GM19324 (cell line): ENCODE measurements at regions not wholly inside any gene's neighbourhood (a gene's known extent, or its start where the extent isn't known, plus 50 kb on each side); places are given as distances from the start of the nearest gene placed in this dataset.

Source experiments
- ATAC-seq: cut with Tn5 transposase; IDR thresholded peaks from one replicate; pipeline ENCODE4 v1.9.1; 2021; ENCODE audit warnings: mild to moderate bottlenecking, moderate library complexity; ENCODE audit not compliant: unreplicated experiment, low FRiP score

DNA sequence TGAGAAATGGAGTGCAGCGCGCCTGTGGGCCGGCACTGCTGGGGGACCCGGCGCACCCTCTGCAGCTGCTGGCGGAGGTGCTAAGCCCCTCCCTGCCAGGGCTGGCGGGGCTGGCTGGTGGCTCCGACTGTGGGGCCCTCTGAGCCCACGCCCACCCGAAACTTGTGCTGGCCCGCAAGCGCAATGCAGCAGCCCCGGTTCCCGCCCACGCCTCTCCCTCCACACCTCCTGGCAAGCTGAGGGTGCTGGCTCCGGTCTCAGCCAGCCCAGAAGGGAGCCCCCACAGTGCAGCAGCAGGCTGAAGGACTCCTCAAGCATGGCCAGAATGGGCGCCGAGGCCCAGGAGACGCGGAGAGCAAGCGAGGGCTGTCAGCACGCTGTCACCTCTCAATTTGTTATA lies 1063.0 kb upstream of the AUTS2 start:
- ATAC-seq = no peak

DNA sequence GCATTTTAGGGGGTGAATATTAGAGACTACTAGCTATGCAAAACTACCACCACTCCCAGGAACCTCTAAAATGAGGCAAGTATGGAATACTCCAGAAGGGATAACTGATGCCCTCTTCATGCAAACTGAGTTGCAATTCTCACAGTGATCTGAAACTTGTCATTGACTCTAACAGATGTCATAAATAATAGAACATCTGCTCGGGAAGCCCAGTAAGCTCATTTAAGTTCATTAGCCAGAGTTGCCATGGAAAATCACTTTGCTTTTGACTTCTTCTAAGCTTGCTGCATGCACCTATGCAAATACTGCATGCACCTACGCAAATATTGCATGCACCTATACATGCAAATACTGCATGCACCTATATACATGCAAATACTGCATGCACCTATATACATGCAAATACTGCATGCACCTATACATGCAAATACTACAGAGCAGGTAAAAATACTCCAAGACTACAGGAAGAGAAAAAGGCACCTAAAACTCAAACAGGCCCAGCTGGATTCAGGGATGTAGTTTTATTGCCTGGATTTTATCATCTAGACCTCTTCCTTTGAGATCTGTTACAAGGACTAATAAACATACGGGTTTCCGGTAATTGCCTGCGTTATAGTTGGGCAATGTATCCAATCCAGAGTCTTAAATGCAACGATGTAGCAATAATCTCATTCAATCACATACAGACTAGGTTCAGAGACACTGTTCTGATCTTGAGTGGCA lies 1061.1 kb upstream of the AUTS2 start:
- ATAC-seq = no peak

DNA sequence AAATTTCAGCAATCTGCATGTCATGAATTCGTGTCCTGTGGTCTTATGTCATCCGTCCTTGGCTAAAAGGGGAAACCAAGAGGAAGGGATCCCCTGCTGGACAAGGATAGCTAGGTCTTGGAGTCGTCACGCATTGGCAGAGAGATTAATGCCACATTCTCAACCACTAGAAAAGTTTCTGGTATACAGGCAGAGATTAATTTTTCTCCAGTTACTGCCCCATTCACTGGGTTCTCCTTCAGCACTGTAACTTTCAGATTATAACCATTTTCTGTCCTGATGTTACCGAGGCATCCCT lies 1060.6 kb upstream of the AUTS2 start:
- no peak for ATAC-seq

DNA sequence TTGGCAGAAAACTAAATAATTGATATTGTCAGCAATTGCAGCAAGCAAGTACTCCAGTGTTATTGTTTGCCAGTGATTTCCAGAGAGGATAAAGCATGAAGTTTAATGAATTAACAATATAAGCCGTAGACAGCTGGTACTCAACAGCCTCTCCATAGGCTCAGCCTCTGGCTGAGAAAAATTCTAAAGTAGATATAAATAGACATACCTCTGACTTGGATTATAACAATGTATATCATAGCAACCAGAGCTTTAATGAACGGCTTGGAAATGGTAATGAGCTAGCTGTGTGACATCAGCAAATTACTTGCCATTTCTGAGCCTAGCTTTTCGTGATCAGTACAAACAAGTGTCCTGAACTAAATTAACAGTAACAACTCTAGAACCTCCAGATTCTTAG lies 1055.4 kb upstream of the AUTS2 start:
- no peak for ATAC-seq

DNA sequence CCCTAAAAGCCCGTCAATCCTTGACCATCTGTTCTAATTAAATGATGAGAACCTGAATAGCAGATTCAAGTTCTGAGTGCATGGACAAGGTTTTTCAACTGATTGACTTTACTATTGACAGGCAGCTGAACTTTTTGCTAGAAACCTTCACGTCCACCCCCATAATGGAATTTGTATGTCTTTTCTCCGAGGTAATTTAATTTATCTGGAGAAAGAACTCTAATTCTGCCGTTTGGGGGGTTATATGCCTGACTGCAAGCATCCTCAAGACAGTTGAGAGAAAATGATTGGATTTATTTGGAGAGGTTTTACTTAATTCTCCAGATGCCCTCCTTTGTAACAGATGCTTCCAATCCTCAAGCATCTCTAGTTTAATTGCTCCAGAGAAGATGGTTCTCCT lies 1053.4 kb upstream of the AUTS2 start:
- ATAC-seq = no peak

DNA sequence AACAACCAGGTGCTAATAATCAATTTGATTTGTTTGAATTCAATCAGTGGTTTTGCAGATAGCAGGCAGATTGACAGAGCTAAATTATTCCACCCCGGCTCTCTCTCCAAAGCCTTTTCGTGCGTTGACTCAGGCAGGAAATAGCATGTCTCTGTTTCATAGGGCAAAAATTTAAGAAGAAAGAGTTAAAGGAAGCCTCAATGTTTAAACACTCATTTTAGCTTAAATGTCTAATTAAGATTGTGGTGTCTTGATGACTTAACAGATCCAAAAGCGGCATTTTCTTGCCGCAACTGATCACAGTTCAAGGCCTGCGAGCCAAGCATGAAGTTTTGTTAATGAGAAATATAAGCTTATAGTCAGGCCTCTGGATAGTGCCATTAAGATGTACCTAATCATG lies 1051.1 kb upstream of the AUTS2 start:
- no peak for ATAC-seq

DNA sequence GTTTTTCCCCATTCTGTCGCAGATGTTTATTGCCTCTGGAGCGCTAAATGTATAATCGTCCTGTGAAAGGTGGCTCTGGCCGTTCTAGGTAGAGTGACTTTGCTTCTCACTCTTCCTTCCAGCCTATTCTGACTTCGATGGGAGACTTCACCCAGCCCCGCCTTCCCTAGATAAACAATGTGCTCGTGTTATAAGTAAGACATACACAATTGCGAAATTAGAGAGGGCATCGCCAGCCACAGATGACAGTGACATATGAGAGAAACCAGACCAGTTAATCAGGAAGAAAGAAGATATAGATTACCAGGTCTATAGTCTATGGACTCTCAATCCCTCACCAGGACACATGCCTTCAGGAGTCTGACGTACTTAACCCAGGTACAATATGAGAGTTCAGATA lies 1050.5 kb upstream of the AUTS2 start:
- ATAC-seq = no peak

DNA sequence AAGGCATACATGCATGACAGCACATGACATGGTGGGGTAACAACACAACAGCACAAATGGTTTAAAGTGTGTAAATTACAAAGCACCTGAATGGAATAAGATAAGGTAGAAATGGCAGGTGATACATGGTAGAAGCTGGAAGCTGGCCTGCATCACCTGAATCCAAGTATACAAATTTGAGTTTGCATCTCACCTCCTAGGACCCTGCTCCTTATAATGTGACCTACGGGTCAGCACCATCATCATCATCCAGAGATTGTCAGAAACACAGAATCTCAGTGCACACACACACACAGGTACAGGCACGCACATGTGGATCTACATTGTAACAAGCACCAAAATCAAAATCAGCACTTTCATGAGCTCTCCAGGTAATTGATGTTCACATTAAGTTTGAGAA lies 1048.2 kb upstream of the AUTS2 start:
- ATAC-seq = no peak

DNA sequence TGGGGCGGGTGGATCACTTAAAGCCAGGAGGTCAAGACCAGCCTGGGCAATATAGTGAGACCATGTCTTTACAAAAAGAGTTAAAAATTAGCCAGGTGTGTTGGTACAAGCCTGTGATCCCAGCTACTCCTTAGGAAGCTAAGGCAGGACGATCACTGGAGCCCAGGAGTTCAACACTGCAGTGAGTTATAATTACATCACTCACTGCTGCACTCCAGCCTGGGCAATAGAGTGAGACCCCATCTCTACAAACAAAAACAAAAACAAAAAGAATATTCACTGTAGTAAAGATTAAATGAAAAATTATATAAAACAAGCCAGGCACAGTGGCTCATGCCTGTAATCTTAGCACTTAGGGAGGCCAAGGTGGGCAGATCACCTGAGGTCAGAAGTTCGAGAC lies 1047.6 kb upstream of the AUTS2 start:
- no peak for ATAC-seq

DNA sequence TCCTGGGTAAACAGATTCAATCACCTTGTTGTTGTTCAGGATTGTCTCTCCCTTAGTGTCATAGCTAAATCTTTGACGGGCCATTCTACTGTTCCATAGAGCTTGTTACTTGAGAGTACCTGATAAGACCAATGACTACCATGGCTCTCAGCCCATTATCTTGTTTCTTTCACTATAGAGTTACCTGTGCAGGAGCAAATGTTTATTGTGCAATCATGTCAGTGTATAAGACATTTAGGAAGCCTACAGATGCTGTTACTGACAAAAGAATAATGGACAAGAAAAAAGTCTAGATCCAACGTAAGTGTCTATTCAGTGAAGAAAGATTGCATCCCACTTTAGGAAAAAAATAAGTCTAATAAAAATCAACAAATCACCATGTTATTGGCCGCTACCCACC lies 1041.7 kb upstream of the AUTS2 start:
- ATAC-seq = no peak

DNA sequence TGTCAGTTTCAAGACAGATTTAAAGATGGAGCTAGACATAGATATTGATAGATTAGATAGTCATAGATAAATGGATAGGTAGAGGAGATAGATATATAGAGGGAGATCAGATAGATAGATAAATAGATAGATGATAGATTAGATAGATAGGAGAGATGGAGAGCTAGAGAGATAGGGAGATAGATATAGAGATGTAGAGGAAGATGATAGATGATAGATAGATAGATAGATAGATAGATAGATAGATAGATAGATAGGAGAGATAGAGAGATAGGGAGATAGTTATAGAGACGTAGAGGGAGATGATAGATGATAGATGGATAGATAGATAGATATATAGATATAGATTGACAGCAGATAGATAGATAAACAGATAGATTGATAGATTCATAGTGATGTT lies 1038.8 kb upstream of the AUTS2 start:
- no peak for ATAC-seq

DNA sequence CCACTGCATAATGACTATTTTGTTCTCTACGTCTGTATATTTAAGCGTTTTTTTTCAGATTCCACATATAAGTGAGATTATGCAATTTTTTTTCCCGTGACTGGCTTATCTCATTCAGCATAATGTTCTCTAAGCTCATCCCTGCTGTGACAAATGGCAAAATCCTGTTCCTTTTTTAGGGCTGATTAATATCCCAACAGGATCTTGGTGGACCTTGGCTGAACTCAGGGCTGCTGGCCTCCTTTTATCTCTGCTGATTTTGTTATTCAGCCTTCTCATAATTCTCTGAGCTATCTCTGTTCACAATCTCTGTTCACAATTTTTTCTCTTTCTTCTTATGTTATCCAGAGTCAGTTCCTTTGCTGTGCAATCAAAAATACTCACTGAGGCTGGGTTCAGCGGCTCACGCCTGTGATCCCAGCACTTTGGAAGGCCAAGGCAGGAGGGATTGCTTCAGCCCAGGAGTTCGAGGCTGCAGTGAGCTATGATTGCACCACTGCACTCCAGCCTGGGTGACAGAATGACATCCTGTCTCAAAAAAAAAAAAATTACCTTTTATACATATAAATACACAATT lies 1035.9 kb upstream of the AUTS2 start:
- ATAC-seq = no peak

DNA sequence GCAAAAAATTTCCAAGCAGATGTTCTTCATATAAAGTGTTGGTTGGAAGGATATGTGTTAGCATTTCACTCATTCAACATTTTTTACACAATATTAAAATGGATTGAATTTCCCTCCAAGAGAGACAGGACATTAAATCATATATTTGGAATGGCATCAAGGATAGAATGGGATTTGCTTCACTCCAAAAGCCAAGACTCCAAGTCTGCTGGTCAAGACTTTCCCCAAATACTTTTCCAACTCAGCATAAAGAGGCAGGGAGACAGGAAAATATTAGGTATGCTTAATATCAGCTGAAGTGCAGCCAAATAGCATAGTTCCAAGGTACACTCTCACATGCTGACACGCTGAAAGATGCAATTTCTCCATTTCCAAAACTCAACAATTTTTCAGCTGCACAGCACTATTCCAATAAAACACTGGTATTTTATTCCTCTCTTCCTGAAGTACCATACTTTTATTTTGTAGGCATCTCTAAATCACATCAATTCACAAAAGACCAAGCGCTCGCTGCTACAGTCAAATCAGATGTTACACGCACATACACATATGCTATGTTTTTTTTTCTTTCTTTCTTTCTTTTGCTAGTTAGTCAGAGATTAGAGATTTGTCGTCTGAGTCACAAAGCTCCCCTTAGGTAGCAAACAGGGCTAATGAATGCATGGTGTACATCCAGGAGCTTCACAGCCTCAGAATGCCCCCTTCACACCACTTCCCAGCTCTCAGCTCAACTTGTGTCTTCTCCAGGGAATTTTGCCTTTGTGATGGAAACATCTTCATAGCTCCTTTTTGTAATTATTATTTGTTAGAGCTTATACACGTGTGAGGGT lies 1033.8 kb upstream of the AUTS2 start:
- no peak for ATAC-seq

DNA sequence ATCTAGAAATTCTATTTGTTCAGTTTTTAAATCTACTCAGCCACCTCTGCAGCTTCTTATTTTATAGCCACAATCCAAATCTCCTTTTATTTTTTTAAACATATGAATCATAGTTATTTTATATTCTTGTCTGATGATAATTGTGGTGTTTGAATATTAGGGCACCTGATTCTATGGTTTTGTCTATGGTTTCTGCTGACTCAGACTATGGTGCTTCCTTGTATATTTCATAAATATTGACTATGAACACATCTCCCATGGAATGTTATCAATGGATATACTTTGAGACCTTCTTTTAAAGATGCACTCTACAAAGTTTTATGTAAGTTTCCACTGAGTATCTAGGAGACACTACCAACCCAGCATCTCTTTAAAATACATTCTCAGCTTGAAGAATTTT lies 1027.0 kb upstream of the AUTS2 start:
- ATAC-seq = no peak

DNA sequence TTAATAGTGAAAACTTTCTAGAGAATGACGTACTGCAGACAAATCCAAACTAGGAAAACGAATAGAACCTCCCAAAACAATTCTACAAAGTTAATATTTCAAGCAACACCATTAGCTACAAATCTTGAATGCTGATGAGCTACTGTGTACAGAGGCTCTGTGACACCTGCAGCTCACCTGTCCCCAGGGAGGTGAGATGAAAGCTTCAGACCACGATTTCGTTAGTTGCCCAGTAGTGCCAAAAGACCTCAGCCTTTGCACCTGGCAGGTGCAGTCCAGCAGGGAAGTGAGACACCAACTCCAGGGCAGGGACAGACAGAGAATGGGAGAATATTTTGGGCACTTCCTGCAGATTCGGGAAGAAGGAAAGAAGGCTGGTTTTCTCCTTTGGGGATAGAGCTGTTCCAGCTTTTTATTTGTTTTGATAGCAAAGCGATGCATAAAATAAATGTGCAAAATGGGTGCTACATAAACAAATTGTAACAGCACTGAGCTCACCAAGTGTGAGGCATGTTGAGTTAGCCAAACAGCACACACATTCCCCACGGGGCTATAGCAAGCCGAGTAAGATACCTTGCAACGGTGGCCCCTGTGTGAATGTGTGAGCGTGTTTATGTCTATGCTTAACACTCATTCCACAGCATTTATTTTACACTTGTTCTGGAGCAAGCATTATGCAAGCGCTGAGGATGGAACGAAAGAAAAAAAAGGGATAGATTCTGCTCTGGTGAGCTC lies 1024.8 kb upstream of the AUTS2 start:
- ATAC-seq = no peak

DNA sequence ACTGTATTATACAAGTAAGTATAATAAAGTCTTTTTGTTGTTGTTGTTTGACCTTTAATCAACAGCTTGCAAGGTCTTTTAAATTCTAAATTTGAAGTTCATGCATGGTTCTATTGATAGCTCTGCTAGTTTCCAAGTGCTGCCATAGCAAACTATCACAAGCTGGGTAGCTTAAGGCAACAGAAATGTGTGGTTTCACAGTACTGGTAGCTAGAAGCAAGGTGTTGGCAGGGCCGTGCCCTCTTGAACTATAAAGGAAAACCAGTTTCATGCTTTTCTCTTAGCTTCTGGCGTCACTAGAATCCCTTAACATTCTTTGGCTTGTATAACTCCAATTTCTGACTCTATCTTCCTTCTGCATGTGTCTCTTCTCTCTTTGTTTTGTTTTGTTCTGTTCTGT lies 1021.9 kb upstream of the AUTS2 start:
- no peak for ATAC-seq

DNA sequence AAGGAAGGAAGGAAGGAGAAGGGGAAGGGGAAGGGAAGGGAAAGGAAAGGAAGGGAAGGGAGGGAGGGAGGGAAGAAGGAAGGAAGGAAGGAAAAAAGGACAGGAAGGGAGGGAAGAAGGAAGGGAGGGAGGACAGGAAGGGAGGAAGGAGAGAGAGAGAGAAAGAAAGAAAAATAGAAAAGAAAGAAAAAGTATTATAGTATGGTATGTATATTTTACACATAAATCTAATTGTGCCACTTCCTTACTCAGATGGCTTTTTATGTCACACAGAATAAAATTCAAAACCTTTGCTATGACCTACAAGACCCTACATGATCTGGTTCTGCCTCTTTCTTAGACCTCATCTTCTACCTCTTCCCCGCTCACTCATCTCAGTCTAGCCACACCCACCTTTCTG lies 1016.9 kb upstream of the AUTS2 start:
- ATAC-seq = no peak

DNA sequence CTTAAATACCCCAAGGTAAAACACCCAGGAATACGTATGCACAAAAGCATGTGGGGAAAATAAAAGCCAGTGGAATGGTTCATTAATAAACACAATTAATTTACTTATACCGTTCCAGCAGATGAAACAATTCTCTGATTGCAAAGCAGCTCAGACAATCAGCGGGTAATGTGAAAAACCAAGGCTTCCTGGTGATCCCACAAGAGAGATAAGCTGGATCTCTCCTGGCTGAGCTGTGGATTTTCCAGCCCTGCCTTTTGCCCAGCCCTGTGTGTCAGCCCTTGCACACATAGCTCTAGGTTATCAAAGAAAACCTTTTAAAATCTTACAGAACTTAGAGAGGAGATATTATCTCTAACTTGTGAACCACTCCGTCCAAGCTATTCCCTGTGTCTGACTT lies 1010.7 kb upstream of the AUTS2 start:
- no peak for ATAC-seq

DNA sequence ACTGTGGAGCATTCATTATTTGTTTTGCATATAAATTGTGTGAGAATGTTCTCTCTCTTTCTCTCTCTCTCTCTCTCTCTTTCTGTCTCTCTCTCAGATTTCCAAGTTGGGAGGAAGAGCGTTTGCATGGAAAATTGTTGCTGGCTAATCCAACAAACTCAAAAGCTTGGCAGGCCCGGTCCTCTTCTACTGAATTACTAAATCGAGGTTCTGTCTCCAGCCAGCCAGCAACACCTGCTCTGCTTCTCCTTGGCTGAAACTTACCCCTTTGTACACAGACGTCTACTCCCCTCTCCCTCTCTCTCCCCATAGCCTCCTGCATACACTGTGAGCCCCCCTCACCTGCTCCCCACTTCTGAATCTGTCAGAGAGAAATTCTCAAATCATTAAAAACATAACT lies 996.4 kb upstream of the AUTS2 start:
- ATAC-seq = no peak

DNA sequence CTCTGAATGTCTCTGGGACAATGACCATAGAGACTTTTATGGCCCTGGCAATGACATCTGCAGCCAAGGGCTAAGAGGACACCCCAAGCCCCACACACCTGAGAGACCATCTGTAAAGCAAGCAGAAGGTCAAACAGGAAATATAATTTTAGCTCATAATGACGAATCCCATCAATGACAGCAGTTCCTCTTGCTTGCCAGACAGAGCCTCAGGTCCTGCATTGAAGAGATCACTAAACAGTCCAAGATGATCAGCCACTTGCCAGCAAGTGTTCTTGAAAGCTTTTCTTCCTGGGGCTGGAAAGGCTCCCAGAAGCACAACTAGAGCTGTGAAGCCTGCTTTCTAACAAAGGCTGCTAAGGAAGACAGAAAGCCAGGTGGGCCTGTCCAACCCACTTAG lies 993.7 kb upstream of the AUTS2 start:
- ATAC-seq = no peak

DNA sequence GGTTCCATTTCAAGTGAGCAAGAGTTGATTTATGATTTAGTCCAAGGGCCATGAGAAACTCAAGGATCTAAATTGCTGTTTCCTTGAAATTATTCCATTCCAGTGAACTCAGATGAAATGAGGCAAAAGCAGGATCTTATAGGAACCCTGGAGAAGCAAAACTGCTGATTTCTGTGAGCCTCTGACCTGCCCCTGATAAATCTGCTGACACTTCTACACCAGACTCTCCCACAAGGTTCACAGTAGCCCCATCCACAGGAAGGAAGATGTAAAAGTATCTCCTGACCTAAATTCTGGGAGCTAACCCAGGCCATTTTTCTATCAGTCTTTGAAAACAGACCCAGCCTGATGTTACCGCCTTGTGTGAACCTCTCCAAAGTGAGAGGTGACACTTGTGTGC lies 987.6 kb upstream of the AUTS2 start:
- ATAC-seq = no peak
